GM21360 (cell line): ENCODE measurements at regions not wholly inside any gene's neighbourhood (a gene's known extent, or its start where the extent isn't known, plus 50 kb on each side); places are given as distances from the start of the nearest gene placed in this dataset.

ENCODE experiments used
- ATAC-seq: cut with Tn5 transposase; IDR thresholded peaks from one replicate; pipeline ENCODE4 v1.9.1; 2021; ENCODE audit warnings: mild to moderate bottlenecking, moderate library complexity; ENCODE audit not compliant: unreplicated experiment

DNA sequence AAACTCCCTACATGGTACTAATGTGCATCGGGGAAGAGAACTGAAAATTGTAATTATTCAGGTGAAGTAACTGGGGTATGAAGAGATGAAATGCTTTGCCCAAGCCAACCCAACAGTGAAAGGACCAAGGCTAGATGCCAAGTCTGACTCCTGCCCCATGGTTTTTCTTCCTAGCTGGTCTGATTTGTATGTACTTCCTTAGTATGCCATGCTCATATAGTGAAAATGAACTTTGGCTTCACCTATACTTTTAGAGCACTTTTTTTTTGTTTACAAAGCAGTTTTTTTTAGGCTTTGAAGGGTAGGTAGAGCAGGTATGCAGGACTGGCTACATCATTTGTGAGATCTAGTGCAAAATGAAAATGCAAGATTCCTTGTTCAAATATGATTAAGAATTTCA is 359.4 kb upstream of the RIOK2 start:
- no peak for ATAC-seq

DNA sequence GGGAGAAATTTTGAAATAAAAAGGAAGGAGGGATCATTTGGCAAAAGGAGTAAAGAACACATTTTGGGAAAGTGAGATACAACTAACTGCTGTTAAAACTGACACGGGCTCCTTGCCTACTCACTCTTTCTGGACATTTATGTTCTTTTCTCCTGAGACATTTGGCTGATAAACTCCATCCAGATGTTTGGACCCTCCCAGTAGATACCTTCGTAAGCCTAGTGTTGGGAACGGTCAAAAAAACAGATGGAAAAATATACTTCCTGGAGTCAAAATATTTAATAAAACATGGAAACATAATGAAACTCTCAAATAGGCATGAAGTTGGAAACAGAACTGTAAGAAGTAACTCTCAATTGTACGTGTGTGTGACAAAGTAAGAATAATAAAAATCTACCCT is 360.1 kb upstream of the RIOK2 start:
- no peak for ATAC-seq

DNA sequence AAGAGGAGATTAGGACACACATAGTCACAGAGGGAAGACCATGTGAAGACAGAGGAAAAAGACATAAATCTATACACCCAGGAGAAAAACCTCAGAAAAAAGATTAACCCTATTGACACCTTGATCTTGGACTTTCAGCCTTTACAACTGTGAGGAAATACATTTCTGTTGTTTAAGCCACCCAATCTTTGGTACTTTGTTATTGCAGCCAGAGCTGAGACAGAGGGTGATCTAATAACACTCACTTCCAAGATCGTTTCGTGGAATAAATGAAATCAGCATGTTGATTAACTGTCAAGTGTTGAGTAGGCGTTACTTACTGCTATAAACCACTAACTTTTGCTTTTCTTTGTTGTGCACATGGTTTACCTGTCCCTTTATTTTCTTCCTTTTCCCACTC is 361.2 kb upstream of the RIOK2 start:
- ATAC-seq, result no peak

DNA sequence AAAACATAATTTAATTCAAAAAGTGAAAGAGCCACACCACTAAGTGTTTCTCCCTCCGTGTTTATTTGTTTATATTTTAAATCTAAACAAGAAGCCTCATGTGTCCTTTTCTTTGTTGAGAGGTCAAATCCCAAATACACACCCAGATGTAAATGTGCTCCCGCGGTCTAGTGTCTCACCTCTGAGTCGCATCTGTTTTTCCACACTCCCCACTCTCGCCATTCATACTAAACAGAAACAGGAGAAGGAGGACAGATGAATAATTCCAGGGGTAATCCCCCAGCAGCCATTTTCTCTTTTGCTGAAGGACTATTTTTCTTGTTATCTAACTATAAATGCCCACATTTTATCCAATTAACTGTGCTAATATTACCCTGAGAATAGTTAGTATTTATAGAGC is 361.6 kb upstream of the RIOK2 start:
- ATAC-seq, result no peak

DNA sequence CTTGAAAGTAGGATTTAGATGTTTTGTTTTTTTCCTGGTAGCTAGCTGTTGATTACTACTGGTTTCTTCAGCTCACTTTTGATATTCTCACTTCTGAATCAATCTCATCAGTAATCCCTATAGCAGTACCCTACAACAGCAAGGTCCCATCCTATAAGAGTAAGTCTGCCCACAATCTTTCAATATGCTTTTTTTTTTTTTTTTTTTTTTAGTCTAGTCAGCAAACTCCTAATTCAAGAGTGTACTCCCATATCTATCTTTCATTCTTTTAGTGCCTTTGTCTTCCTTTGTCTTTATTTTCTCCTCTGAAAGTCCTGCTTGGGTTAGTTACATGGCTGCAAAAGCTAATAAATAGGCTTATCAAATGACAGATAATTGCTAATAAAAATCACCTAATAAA is 362.4 kb upstream of the RIOK2 start:
- ATAC-seq, result no peak

DNA sequence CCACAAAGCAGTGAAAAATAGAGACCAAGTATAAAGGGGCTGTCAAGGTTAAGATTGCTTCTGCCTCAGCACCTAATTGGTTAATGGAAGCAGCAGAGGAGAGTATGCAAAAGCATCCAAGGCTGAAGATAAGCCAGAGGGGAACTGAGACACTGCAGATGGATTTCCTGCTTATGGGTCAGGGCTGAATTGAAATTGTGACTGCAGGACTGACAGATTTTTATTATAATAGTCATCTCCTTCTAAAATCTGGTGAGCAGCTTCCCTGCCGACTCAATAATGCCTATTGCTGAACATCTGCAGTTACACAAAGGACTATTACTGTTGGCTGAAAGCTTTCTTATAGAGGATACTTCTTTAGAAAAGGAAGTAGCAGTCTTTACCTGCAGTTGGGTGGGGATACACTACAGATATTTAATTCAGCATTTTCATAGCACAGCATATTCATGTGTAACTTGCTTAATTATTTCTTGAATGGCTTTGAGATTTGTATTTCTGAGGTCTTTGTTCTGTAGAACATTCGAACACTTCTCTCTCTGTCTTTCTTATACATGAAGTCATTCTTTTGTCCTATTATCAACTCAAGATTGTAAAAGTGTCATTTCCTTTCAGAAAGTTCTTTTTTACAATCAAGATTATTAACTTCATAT is 363.0 kb upstream of the RIOK2 start:
- ATAC-seq, result no peak

DNA sequence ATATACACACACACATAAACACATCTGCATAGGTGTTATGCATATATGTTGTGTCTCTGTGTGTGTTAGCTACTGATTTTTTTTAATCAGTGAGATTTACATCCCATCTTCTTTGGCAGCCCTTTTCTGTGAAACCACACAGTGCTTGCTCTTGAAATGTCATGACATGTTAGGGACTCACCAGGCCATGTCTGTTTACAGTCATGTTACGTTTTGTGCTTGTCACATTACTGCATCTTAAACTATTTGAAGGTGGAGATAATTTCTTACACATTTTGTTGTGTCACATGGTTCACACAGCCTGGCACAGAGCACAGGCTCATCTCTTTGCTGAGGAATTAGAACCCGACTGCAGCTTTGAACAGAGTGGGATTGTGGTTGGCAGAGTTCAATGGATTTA is 364.4 kb upstream of the RIOK2 start:
- ATAC-seq, result no peak

DNA sequence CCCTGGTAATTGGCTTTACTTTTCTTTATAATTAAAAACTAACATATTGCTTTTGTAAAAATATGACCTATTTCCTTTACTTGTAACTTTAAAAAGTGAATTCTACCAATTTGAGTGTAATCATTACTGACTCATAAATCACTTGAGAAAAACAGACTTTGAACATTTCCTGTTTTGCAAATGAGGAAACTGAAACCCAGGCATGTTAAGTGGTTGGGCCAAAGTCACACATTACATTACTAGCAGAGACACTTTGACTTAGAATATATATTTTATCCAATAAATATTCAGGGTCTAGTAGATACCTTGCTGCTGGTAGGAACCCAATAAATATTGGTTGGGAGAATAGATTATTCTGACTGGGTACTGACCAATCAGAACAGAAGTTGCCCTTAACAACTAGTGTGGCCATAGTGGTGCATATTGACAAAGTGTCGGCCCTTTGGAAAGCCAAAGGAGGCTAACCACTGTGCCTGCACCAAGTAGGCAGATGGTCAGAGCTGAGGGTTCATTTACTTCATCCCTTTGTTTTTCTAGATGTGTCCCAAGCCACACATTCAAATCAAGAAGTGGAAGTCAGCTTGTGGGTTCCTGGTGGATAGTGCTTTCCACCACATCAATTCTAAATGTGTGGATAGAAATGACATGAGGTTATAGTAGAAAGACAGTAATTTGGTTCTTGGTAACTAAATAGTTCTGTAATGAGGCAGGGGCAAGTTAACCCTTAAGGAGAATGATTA is 365.1 kb upstream of the RIOK2 start:
- ATAC-seq, result peak; percentile 75

DNA sequence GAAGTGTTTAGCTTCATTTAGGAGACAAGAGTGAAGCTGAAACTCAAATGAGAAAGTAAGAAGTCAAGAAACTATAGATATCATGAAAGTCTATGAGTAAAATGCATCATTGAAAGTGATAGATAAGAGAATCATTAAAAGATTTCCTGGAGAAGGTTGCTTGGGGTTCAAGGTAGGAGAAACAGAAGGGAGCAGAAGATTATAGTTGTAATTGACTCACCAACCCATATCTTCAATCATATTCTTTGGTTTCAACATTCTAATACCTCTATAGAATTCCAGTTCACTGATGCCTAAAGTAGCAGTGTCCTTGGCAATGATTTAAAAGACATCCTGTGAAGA is 365.7 kb upstream of the RIOK2 start:
- ATAC-seq, result no peak

DNA sequence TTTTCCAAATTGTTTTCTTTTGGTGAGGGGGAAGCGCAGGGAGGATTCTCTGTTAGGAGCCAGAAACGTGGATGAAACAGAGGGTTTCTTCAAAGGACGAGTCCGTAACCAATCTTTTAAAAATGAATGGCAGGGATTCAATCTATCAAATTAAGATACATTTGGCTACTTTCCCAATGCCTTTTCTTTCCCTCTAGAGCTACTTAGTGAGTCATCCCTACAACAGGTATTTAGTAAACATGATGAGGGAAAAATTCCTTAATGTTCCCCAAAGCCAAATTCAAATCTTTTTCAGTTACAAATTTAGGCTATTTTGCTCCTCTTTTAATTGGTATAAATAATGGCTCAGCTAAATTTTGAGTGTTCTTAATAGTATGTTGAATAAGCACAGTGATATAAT is 366.4 kb upstream of the RIOK2 start:
- ATAC-seq, result no peak

DNA sequence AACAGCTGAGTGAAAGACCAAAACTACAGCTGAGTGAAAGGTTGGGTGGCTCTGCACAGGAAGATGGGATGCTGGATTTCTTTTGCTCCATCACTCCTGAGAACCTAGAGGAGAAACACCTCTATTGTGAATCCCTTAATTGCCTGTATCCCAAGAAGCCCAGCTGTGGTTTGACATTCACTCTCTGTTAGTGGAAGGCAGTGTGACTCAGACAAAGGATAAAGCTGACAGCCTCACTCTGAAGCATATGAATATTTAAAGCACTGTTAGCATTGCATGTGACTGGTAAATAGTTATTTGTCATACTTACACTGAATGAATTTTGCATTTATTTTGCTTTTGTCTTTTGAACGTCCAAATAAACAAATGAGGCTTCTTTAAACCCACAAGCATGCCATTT is 367.1 kb upstream of the RIOK2 start:
- no peak for ATAC-seq

DNA sequence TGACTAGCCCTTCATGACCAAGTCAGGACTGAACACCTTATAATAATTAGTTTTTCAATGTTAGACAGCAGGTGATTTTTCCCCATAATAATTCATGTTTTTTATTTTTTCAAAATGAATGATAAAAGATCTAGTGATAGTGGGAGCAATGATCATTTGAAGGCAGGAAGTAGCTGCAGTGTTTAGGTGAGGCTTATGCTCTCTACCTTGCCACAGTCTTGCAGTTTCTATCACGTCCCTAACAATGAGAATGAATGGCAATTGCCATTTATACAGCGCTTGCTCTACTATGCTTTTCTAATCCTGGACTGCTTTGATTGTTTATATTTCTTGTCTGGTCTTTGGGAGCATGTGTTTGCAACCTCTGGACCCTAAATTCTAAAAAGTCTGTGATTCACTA is 367.8 kb upstream of the RIOK2 start:
- no peak for ATAC-seq

DNA sequence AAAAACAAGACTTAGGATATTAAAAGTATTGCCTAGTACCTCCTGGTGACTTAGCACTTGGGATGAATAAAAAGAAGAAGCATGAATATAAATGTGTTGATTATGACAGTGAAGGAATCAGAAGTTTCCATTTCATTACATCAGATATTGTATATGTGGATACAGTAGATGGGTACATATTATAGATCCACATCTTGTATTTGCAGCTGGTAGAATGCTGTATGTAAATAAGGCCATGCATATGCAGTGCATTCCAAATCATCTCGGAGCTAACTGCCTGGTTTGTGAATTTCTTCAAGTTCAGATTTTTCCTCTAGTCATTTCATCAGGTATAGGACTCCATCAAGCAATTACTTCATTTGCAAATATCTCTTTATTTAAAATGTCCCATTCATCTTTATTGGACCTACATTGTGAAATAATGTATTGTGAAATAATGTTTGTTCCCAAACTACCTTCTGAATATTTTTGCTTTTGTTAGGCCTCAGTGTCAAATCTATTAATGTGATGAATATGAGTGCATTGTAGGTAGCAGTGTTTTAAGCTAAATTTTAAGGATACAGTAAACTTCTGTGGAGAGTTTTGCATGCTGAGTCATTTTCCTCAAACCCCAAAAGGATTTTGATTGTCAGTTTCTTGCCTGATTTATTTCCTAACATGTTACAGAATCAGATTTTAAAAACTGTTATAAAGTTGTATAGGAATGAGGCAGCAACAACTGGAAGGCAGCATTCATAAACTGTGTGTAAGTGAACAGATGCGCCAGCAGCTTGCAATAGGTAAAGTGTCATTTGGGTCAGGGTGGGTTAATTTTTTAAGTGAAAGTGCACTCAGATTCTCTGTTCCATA is 370.8 kb upstream of the RIOK2 start:
- ATAC-seq, result no peak

DNA sequence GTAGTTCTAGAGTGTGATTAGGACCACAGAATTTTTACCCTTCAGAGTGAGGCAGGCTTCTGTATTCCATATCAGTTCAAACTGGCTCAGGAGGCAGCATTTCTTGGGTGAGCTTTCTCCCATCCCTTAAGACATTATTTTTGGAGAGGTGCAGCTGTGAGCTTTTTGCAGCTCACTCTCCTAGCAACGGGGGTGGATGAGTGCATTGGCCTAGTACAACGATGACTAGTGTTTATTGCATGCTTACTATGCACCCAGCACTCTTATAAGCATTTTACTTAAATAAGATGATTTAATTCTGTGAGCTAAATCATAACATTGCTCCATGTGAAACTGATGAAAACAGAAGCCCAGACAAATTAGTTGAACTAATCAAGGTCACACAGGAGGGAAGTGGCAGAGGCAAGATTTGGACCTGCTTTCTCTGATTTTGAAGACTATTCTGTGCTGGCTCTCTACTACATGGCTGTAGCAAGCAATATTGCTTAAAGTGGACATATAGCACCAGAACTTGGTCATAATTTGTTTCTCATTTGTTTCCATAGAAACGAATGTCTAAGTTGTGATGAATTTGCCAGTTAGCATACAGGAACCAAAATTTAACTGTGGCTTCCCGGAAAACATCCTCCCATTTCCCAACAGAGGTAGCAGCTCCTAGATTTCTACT is 372.1 kb upstream of the RIOK2 start:
- ATAC-seq, result no peak

DNA sequence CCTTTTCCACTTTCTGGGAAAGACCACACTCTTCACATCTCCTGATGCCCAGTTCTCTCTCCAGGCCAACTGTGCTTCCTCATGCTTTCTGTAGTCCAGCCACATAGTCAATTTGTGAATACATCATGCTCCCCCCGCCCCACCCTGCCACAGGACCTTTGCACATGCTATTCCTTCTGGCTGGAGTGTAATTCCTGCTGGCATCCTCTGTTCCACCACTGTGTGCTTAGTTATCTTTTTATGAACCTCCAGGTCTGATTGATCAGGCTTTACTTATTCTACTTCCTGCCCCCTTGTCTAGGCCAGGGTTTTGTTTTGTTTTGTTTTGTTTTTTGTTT is 372.6 kb upstream of the RIOK2 start:
- ATAC-seq, result no peak

DNA sequence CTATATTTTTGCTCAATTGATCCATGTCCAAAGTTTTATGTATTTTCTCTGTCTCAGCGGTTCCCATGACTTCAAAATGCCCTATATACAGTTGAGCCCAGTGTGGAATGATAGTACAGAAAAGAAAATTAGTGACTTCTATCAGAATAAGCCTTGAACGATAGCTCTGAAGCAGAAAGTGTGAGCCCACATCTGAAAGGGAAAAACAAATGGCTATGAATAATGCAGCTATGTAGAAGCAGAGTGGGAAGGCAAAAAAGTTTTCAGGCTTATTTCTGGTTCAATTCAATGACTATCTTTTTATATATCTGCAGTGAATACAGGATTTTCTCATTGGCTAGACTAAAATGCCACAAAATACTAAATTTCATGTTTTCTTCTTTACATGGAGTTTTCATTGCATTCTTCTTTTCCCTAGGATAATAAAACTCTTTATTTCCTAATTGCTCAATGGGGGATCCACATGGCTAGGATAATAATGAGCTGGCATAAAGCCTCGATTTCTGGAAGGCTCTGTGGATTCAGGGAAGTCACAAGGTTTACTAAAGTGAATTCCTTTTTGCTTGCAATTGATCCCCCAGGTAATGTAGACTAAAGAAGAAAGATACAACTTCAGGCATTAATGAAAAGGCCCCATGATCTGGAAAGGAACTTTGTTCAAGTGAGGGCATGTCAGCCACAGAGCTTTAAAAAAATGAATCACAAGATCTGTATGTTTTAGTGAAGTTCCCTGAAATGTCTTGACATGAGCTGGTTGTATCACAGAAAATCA is 377.0 kb upstream of the RIOK2 start:
- no peak for ATAC-seq

DNA sequence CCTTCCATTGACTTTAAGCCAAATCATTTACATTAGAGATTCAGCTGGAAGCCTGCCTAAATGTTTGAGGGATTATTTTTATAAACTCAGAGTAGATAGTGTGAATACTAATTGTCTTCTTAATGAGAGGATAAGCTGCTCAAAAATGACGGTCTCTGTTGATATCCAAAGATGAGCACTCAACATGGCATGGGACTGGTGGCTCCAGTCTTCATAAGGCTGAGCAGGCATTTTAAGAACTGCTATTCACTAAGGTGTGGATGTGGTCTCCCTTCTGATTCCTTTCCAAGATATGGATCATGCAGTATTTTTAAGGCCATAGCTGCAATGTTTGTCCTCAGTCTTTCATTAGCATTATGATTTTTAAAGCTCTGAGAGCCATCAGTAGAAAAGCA is 377.5 kb upstream of the RIOK2 start:
- ATAC-seq, result no peak

DNA sequence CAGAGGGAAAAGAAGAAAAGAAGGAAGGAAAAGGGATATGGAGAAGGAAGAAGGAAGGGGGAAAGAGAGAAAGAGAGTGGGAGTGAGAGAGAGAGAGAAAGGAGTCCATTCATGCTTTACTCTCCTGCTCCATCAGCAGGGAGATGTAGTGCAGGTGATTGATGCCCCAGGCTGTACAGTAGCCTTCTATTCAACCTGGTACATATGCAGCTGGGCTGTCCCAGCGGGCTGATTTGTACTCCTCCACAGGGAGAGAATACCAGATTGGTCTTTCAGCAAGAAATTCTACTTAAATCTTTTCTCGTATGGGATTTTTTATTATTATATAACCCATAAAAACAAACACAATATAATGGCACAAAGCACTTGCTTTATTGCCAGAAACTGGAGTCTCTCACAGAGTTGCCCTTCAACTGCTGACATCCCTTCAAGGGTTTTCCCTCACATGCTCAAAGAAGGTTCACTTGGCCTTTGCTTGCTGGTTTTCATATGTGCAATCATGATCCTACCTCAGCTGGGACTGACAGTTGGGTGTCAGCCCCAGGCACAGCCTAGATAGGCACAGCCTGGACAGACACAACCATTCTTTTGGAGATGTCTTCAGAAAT is 380.1 kb upstream of the RIOK2 start:
- no peak for ATAC-seq

DNA sequence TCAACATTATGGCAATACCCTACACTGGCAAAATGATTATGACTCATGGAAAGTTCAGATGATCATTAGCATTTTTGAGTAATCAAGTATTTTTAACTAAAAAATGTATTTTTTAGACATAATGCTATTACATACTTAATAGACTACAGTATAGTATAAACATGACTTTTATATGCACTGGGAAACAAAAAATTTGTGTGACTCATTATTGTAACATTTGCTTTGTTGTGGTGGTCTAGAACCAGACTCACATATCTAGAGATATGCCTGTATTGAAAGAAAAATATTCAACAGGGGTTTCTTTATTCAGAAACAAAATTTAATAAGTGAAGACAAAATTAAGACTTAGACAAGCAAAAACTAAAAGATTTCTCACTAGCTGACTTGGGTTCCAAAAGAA is 385.3 kb upstream of the RIOK2 start:
- no peak for ATAC-seq

DNA sequence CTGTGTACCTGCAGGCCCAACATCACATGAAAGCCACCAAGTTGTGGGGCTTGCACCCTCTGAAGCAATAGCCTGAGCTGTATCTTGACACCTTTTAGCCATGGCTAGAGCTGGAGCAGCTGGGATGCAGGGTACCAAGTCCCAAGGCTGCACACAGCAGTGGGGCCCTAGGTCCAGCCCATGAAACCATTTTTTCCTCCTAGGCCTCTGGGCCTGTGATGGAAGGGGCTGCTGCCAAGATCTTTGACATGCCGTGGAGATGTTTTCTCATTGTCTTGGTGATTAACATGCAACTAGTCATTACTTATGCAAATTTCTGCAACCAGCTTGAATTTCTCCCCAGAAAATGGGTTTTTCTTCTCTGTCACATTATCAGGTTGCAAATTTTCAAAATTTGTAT is 387.2 kb upstream of the RIOK2 start:
- no peak for ATAC-seq

DNA sequence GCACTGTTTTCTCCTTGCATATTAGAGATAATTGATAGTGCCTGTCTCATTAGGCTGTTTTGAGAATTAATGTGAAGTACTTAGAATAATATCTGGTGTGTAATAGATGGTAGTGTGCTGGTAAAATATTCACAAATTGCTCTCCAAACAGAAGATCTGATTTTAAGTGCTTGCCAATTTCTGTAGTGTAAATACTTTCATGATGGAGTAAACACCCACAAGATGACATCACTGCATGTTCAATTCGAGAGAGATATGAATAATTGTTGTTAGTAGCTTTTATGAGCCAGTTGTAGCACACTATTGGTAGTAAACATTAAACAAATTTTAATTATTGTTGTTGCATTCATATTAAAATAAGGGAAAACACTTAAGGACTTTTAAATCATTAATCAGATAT is 392.3 kb upstream of the RIOK2 start:
- no peak for ATAC-seq
